Fibroblast of villous mesenchyme (primary cell): ENCODE measurements at regions not wholly inside any gene's neighbourhood (a gene's known extent, or its start where the extent isn't known, plus 50 kb on each side); places are given as distances from the start of the nearest gene placed in this dataset.

Experiments
- DNase-seq: peaks from one replicate; pipeline ENCODE4 v3.0.0-alpha.2; 2010; ENCODE audit warnings: low read depth
- H3K4me3 ChIP-seq: 2 replicates; pipeline ENCODE4 v1.5.1; 2011; ENCODE audit warnings: low read depth, mild to moderate bottlenecking, low read length
- CTCF ChIP-seq: IDR thresholded peaks from 2 replicates; pipeline ENCODE4 v1.5.1; 2012; ENCODE audit warnings: low read depth, mild to moderate bottlenecking, low read length; ENCODE audit not compliant: insufficient read depth

GRCh38 chr2:237251986-237252385, 162.0 kb downstream of the COL6A3 start:
- H3K4me3 ChIP-seq: no peak overlapping the region
- DNase-seq: no peak
- TF ChIP-seq CTCF: no peak

- TF ChIP-seq CTCF: no peak
- no peak for DNase-seq
- H3K4me3 ChIP-seq: no peak overlapping the region
Observed at GRCh38 chr2:237253046-237253702, 160.8 kb downstream of the COL6A3 start.

- DNase-seq: peak; percentile 78
- no peak for TF ChIP-seq CTCF
Observed at GRCh38 chr2:237254369-237254861, 159.5 kb downstream of the COL6A3 start.

GRCh38 chr2:237254911-237255578, 158.9 kb downstream of the COL6A3 start:
- H3K4me3 ChIP-seq: no peak overlapping the region
- no peak for TF ChIP-seq CTCF
- DNase-seq: peak; percentile 84

More at GRCh38 chr2:237254369-237254861, 159.5 kb downstream of the COL6A3 start:
- H3K4me3 ChIP-seq: no peak overlapping the region

- peak; percentile 80 for DNase-seq
- TF ChIP-seq CTCF: no peak
- no peak overlapping the region for H3K4me3 ChIP-seq
Observed at GRCh38 chr2:237256887-237257286, 157.1 kb downstream of the COL6A3 start.

GRCh38 chr2:237257471-237257951, 156.5 kb downstream of the COL6A3 start:
- no peak for TF ChIP-seq CTCF
- no peak overlapping the region for H3K4me3 ChIP-seq
- peak; percentile 86 for DNase-seq
